G401.6 (cell line): ENCODE measurements at regions not wholly inside any gene's neighbourhood (a gene's known extent, or its start where the extent isn't known, plus 50 kb on each side); places are given as distances from the start of the nearest gene placed in this dataset.

Experiments
- FAIRE-seq: peaks from 2 replicates; lab custom pipeline; 2012; peaks lifted over from hg19 to GRCh38; lab: Jason Lieb, UNC

- no peak for FAIRE-seq
These were observed 109.1 kb downstream of the LMO4 start for GRCh38 chr1:87437663-87438295.

DNA sequence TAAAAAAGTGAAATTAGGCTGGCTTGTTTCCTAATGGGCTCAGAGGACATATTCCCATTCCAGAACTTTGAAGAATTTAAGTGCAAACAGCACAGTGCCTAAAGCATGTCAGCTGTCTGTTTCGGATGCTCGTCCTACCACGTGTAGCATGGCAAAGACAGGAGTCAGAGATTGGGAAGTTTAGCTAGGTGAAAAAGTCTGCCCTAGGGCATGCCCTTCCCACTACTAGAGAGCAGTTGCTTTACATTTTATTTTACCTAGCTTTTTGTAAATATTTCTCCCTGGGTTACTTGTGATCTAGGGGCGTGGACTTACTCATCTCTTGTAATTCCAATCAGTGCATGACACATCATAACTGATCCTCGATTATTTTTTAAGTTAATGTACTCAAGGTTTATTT is 111.1 kb downstream of the LMO4 start:
- FAIRE-seq = no peak

DNA sequence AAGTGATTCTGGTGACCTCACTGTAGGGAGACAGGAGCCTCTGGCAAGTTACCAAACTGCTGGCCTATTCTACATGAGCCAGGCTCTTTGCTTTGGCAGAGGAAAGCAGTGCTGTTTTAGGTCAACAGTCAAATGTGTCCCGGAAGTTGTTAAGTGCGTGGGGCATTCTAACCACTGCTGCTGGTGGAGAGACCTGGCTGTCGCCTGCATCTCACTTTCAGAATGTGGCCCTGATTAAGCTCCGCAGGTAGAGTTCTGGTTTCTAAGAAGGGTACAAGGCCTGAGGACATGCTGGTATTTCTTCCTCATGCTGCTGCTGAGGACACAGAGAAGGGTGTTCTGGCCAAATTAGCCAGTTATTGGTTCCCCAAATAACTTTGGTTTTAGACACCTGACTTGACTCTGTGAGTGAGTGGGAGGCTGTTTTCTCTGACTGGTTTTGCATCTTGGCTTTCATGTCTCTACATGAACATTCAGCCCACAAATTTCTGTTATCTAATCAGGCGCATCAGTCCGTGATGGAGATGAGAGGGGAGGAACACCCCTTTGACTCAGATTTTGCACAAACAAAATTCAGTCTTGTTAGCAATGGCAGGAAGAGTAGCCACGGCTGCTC is 120.8 kb downstream of the LMO4 start:
- FAIRE-seq = no peak

GRCh38 chr1:87450136-87450535 is 121.5 kb downstream of the LMO4 start:
- FAIRE-seq = no peak

DNA sequence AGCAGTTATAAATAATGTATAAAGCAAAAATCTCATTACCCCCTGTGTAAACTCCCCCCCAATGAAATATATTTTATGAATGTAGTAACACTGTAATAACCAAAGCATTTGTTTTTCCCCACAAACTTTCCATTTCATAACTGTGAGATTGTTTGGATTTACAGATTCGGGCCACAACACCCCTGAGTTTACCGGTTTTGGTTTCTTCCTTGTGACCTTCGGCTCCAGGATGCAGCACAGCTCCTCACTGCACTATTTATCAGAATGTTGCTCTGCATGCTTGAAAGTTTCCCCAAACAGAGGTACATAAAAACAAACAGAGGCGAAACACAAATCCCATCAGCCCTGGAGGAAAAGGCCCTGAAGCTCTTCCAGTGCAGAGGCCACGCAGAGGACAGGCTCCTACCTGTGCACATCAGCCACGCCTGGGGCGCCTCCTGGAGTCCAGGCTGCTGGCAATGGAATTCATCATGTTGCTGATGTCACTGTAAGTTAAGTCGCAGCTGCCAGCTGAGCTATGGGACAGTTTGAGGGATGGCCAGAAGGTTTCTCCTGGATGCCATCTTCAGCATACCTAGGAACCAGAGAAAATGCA is 122.0 kb downstream of the LMO4 start:
- FAIRE-seq = no peak

GRCh38 chr1:87451229-87451920 is 122.7 kb downstream of the LMO4 start:
- no peak for FAIRE-seq

GRCh38 chr1:87452648-87453047 is 124.0 kb downstream of the LMO4 start:
- no peak for FAIRE-seq

DNA sequence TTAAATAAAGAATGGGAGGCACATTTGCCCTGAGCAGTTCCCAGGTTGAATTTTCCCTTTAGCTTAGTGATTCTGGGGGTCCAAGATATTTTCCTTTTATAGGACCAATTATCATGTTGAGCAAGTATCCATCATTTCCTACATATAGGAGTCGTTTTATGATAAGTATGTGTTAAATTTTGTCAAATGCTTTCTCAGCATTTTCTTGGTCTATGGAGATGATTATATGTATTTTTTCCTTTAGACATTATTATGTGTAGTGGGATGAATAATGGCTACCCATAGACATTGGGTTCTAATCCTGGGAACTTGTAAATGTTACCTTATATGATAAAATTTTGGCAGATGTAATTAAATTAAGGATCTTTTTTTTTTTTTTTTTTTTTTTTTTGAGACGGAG is 128.7 kb downstream of the LMO4 start:
- FAIRE-seq = no peak

DNA sequence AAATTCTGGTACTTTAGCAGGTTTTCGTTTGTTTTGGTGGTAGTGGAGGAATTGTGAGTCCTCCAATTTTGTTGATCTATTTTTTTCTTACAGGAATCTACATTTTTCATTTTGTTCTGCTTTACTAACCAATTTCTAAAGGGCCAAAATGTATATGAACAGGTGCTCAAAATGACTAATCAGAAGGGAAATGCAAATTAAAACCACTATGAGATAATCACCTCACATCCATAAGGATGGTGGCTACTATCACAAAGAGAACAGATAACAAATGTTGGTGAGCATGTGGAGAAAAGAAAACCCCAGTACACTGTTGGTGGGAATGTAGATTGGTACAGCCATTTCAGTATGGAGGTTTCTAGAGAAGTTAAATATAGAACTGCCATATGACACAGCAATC is 134.2 kb downstream of the LMO4 start:
- no peak for FAIRE-seq

- no peak for FAIRE-seq
These were observed 135.4 kb downstream of the LMO4 start for GRCh38 chr1:87464022-87464490.

DNA sequence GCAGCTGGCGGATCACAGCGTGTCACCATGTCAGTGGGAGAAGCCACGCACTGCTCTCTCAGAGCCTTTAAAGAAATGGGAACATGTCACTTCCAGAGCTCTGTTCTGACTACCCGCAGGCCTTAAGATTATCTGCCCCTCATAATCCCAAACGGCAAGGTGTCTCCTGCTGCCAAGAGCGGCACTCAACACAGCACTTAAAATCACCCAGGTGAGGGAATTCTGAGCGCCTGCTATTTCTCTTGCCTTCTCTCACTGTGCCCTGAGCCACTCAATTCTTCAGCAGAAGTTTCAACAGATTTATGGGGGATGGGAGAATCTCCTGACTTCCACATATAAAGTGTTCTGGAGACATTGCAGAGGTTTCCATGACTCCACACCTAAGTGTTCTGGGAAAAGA is 137.9 kb downstream of the LMO4 start:
- no peak for FAIRE-seq

DNA sequence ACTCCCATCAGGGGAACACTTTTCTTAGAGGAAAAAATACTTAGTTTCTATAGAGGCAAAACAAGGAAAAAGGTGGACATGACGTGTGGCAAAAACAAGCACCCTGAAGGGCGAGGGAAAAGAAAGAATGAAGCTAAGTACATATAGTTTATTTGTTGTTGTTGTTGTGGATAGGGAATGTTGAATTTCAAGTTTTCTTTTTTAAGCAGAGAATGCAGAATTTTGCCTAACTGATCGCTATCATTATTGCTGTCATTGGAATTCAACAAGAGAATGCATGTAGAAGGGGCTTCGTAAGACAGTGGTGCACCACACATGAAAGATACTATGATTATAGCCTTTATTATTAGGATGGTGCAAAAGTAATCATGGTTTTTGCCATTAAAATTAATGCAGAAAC is 144.0 kb downstream of the LMO4 start:
- FAIRE-seq = no peak

DNA sequence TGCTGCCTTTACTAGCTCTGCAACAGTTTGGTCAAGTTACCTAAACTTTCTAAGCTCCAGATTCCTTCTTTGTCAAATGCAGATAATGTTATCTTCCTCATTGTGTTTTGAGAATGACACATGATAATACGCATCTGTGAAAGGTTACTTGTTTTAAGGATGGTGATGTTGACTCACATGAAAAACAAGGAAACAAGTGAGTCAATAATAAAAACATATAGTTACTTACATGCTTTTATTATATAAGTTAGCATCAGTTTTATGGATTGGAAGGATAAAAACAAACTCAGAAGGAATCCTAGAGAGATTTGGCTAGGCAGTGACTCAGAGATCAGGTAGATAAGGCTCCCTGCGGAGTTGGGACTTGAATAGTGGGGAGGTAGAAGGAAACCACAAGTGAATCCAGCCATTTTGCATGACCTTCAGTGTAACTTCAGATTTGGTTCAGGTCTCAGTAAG is 144.6 kb downstream of the LMO4 start:
- FAIRE-seq = no peak

- FAIRE-seq = no peak
These were observed 145.4 kb downstream of the LMO4 start for GRCh38 chr1:87474098-87474497.

DNA sequence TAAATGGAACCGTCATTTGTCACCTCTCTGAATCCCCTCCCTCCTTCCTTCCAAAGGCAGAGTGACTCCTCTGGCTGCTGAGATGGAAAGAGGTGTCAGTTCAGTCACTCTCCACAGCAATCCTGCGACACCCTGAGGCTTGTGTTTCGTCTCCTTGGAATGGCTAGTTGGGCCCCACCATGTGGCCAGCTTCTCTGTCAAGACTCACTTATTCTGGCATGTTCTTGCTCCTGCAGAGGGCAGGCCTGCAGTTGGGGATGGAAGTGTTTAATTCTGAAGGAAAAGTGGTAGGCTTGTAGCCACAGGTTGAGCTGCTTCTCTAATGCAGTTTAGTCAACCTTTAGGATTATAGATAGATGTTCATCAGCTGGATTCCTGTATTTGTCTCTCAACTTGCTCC is 149.6 kb downstream of the LMO4 start:
- no peak for FAIRE-seq

GRCh38 chr1:87495147-87495546 is 166.5 kb downstream of the LMO4 start:
- FAIRE-seq = no peak

DNA sequence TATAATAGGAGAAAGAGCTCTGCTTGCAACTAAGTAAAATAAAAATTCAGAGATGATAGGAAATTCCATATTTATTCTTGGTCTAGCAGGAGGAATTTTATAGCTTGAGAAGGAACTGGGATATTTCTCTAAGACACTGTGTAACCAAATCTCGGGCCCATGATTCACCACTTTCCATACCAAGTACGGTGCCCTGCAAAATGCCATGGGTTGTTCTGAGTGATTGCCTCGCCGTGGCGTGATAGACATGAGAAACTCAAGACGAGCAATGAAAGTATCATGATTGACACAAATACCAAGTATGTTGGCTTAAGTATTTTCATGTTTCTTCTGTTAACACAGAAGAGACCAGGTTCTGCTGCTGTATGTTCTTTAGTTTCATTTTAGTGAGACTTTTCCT is 167.2 kb downstream of the LMO4 start:
- no peak for FAIRE-seq

DNA sequence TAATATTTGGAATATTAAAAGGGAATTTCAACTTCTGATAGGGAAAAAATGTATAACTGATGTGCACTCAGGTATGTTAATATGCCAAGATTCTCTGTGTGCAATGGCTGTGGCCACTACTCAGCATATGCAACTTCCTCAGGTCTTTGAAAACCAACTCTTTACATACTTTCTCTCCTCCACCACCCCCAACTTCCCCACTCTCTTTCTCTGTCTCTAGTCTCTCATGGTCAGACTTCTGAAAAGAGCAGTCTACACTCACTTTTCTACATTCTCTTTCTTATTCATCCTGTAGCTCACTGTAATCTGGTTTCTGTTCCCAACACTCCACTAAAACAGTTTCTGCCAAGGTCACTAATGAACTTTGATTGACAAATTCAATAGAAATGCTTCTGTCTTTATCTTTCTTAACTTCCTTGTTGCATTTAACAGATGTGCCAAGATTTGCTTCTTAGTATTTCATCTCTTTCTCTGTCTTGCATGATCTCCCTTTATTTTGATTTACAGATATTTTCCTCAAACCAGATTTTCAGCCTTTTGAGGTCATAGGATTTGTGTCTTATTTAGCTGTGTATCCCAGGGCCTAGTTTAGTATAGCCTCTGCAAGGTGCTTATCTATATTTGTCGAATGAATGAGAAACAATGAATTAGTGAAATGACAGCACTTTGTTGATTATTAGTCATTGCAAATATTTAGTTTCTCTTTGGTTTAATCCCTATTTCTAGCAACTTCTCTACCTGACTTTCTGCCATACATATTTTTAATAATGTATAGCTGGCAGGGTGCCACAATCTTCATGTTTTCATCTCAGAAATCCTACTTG is 168.9 kb downstream of the LMO4 start:
- FAIRE-seq = no peak

DNA sequence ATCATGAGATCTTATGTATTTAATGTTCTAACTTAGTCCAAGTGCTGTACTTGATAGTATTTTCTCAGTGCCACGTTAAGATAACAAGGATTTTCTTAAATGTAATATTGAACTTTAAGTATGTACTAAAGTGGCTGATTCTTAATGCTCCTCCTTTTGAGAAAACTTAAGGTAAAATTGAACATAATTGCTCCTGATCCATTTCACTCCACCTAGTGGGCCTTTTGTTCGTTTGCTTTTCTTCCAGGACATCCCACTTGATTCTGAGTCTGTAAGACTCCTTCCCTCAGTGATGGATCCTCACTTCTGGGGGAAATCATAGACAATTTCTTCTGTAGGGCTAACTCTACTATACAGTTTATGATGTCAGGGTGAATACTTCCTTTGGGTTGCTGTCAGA is 173.1 kb downstream of the LMO4 start:
- FAIRE-seq = no peak

DNA sequence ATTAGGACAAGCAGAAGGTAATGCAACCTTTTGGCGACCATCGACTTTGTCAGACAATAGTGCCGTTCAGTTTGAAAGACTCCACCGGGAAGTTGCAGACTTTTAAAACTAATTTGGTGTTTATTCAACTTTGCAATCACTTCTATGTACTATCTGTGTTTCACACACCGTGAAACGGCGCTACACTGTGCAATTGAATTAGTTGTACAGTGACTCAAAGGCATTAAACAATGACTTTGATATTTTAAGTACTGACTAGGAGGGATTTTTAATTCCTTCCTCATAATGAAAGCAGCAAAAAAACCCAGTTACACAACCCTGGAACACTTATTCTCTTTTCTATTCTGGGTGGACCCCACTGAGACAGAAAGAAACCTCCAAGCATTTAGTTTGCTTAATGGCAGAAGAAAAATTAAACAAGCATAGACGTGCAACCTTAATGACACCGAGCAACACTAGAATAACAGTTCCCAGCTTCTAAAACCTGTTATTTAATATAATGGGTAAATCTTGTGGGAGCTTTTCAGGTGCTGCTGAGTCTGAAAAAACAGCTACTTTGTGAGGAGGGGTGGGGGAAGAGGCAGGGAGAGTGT is 176.8 kb downstream of the LMO4 start:
- FAIRE-seq = no peak

DNA sequence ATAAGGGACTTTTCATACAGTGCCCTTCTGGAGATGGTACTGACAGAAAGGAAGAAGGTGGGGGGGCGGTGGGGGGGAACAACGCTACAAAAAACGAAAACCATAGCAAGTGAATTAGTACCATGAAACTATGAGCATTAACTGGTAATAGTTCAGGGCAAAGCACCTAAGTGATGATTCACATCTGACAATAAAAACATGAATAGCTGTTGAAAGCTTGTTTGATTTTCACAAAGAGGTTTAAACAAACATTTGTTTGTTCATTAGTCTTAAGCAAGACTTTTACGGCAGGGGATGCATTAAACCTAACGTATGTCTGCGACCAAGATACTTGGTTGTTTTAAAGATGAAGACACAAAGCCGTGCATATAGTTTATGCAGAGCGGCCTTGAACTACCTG is 177.5 kb downstream of the LMO4 start:
- FAIRE-seq = no peak

DNA sequence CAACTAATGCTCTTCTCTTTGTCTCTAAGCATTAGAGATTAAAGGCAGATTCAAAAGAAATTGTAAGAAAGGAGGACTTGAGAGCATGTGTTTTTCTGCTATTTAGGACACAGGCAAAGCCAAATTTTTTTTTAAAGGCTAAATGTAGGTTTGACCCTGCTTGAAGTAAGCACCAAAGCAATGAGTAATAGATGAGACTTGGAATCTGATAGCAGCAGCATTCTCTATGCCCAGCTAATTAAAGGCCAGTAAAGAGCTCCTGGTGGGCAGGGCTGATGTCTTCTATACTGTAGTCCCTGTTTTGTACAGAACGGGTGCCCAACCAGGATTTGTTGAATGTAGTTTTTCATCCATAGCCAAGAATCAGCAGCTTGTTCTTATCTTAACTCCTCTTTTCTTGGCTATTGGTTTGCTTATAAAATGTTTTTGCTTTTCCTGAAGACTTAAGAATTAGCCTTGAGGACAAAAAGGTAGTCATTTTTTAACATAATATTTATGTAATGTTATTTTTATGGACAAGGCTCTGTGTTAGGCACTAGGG is 179.6 kb downstream of the LMO4 start:
- no peak for FAIRE-seq
